ENCODE measurements at regions not wholly inside any gene's neighbourhood (a gene's known extent, or its start where the extent isn't known, plus 50 kb on each side); places are given as distances from the start of the nearest gene placed in this dataset.

GRCh38 chr7:85405016-85405902 lies 218.4 kb upstream of the SEMA3D start:
- Histone ChIP-seq H3K4me1 (ENCODE audit: insufficient read depth, low read length, poor library complexity, severe bottlenecking) (no peaks in the 10 kb centered on the region), H3K9me2 (replicated peaks; ENCODE audit: low read depth, low read length) (no peaks in the 10 kb centered on the region), H3K36me3 (ENCODE audit: insufficient read depth, low read length) (no peaks in the 10 kb centered on the region), H3F3A (ENCODE audit: low read depth) (no peaks in the 10 kb centered on the region), H3K79me2 (ENCODE audit: insufficient read depth, low read length) (no peaks in the 10 kb centered on the region), H4K20me1 (ENCODE audit: insufficient read depth, low read length, poor library complexity, severe bottlenecking) (no peaks in the 10 kb centered on the region), H3K27me3 (ENCODE audit: insufficient read depth, low read length, poor library complexity, severe bottlenecking) (no peaks in the 10 kb centered on the region), H3K9me3 (ENCODE audit: insufficient read depth, low read depth, low read length) (no peaks in the 10 kb centered on the region), H3K9ac (ENCODE audit: low read depth, low read length, poor library complexity, severe bottlenecking) (no peak overlapping the region), H3K4me3 (ENCODE audit: low read length, poor library complexity, severe bottlenecking) (no peak overlapping the region), H2AFZ (ENCODE audit: low read length) (no peak overlapping the region), H3K4me2 (ENCODE audit: low read depth, low read length, poor library complexity, severe bottlenecking) (no peak overlapping the region)
- TF ChIP-seq CTCF (conservative IDR thresholded peaks at IDR 0.05; ENCODE audit: low read length) (no peak), EZH2phosphoT487 (IDR thresholded peaks at IDR 0.05; ENCODE audit: borderline replicate concordance) (no peak)

GRCh38 chr7:85396676-85397075 lies 209.8 kb upstream of the SEMA3D start:
- H3K9me2 ChIP-seq (replicated peaks; ENCODE audit: low read depth, low read length), result no peaks in the 10 kb centered on the region
- TF ChIP-seq EZH2phosphoT487 (IDR thresholded peaks at IDR 0.05; ENCODE audit: borderline replicate concordance), result no peak
- no peak overlapping the region for H3K9ac ChIP-seq (ENCODE audit: low read depth, low read length, poor library complexity, severe bottlenecking)

GRCh38 chr7:85392789-85393188 lies 205.9 kb upstream of the SEMA3D start:
- no peak for TF ChIP-seq CTCF (conservative IDR thresholded peaks at IDR 0.05; ENCODE audit: low read length)
- TF ChIP-seq EZH2phosphoT487 (IDR thresholded peaks at IDR 0.05; ENCODE audit: borderline replicate concordance), result no peak
- H3K4me1 ChIP-seq (ENCODE audit: insufficient read depth, low read length, poor library complexity, severe bottlenecking), result no peaks in the 10 kb centered on the region
- no peaks in the 10 kb centered on the region for H3K79me2 ChIP-seq (ENCODE audit: insufficient read depth, low read length)
- H3K9me2 ChIP-seq (replicated peaks; ENCODE audit: low read depth, low read length), result no peaks in the 10 kb centered on the region
- no peak overlapping the region for H3K4me2 ChIP-seq (ENCODE audit: low read depth, low read length, poor library complexity, severe bottlenecking)
- no peaks in the 10 kb centered on the region for H3F3A ChIP-seq (ENCODE audit: low read depth)
- no peaks in the 10 kb centered on the region for H3K36me3 ChIP-seq (ENCODE audit: insufficient read depth, low read length)
- no peaks in the 10 kb centered on the region for H3K9me3 ChIP-seq (ENCODE audit: insufficient read depth, low read depth, low read length)
- no peak overlapping the region for H3K9ac ChIP-seq (ENCODE audit: low read depth, low read length, poor library complexity, severe bottlenecking)
- H2AFZ ChIP-seq (ENCODE audit: low read length), result no peak overlapping the region
- H3K27me3 ChIP-seq (ENCODE audit: insufficient read depth, low read length, poor library complexity, severe bottlenecking), result no peaks in the 10 kb centered on the region
- H4K20me1 ChIP-seq (ENCODE audit: insufficient read depth, low read length, poor library complexity, severe bottlenecking), result no peaks in the 10 kb centered on the region
- H3K4me3 ChIP-seq (ENCODE audit: low read length, poor library complexity, severe bottlenecking), result no peak overlapping the region

More at GRCh38 chr7:85396676-85397075, 209.8 kb upstream of the SEMA3D start:
- H3K4me1 ChIP-seq (ENCODE audit: insufficient read depth, low read length, poor library complexity, severe bottlenecking), result no peaks in the 10 kb centered on the region
- H3K4me2 ChIP-seq (ENCODE audit: low read depth, low read length, poor library complexity, severe bottlenecking), result no peak overlapping the region
- H3K9me3 ChIP-seq (ENCODE audit: insufficient read depth, low read depth, low read length), result no peaks in the 10 kb centered on the region
- no peak overlapping the region for H2AFZ ChIP-seq (ENCODE audit: low read length)
- H3K79me2 ChIP-seq (ENCODE audit: insufficient read depth, low read length), result no peaks in the 10 kb centered on the region
- no peaks in the 10 kb centered on the region for H3K27me3 ChIP-seq (ENCODE audit: insufficient read depth, low read length, poor library complexity, severe bottlenecking)
- H3F3A ChIP-seq (ENCODE audit: low read depth), result no peaks in the 10 kb centered on the region
- no peaks in the 10 kb centered on the region for H3K36me3 ChIP-seq (ENCODE audit: insufficient read depth, low read length)
- no peaks in the 10 kb centered on the region for H4K20me1 ChIP-seq (ENCODE audit: insufficient read depth, low read length, poor library complexity, severe bottlenecking)
- no peak overlapping the region for H3K4me3 ChIP-seq (ENCODE audit: low read length, poor library complexity, severe bottlenecking)

Data from Loucy (cell line).